ENCODE measurements at regions not wholly inside any gene's neighbourhood (a gene's known extent, or its start where the extent isn't known, plus 50 kb on each side); places are given as distances from the start of the nearest gene placed in this dataset.

GRCh38 chr3:72666447-72666755, 181.8 kb downstream of the SHQ1 start:
- DNase-seq, result no peak
- H3K36me3 Mint-ChIP-seq (ENCODE audit: unreplicated experiment), result no peaks in the 10 kb centered on the region
- no peak overlapping the region for H3K27ac Mint-ChIP-seq (ENCODE audit: unreplicated experiment)
- H3K9me3 Mint-ChIP-seq (ENCODE audit: unreplicated experiment), result peaks cover 2% of the 10 kb centered on the region
- H3K27me3 Mint-ChIP-seq (ENCODE audit: unreplicated experiment), result peaks cover 2% of the 10 kb centered on the region
- TF ChIP-seq CTCF (IDR thresholded peaks at IDR 0.05; ENCODE audit: partially characterized antibody, unreplicated experiment), result no peak
- H3K4me3 Mint-ChIP-seq (ENCODE audit: unreplicated experiment), result no peak overlapping the region
- H3K4me1 Mint-ChIP-seq (ENCODE audit: low read depth, unreplicated experiment), result peaks cover 8% of the 10 kb centered on the region

GRCh38 chr3:72665701-72666446, 182.4 kb downstream of the SHQ1 start:
- peak; percentile 56 for DNase-seq
- Mint-ChIP-seq H3K27ac (ENCODE audit: unreplicated experiment) (peak overlapping the region; percentile 63), H3K27me3 (ENCODE audit: unreplicated experiment) (peaks cover 2% of the 10 kb centered on the region), H3K9me3 (ENCODE audit: unreplicated experiment) (peaks cover 2% of the 10 kb centered on the region), H3K4me1 (ENCODE audit: low read depth, unreplicated experiment) (peaks cover 8% of the 10 kb centered on the region), H3K36me3 (ENCODE audit: unreplicated experiment) (no peaks in the 10 kb centered on the region), H3K4me3 (ENCODE audit: unreplicated experiment) (no peak overlapping the region)
- TF ChIP-seq CTCF (IDR thresholded peaks at IDR 0.05; ENCODE audit: partially characterized antibody, unreplicated experiment), result peak; percentile 76

GRCh38 chr3:72665103-72665502, 183.1 kb downstream of the SHQ1 start:
- no peak for DNase-seq
- Mint-ChIP-seq H3K27me3 (ENCODE audit: unreplicated experiment) (peaks cover 2% of the 10 kb centered on the region), H3K27ac (ENCODE audit: unreplicated experiment) (no peak overlapping the region), H3K9me3 (ENCODE audit: unreplicated experiment) (peaks cover 2% of the 10 kb centered on the region), H3K36me3 (ENCODE audit: unreplicated experiment) (no peaks in the 10 kb centered on the region), H3K4me3 (ENCODE audit: unreplicated experiment) (no peak overlapping the region), H3K4me1 (ENCODE audit: low read depth, unreplicated experiment) (peaks cover 8% of the 10 kb centered on the region)
- no peak for TF ChIP-seq CTCF (IDR thresholded peaks at IDR 0.05; ENCODE audit: partially characterized antibody, unreplicated experiment)

DNA sequence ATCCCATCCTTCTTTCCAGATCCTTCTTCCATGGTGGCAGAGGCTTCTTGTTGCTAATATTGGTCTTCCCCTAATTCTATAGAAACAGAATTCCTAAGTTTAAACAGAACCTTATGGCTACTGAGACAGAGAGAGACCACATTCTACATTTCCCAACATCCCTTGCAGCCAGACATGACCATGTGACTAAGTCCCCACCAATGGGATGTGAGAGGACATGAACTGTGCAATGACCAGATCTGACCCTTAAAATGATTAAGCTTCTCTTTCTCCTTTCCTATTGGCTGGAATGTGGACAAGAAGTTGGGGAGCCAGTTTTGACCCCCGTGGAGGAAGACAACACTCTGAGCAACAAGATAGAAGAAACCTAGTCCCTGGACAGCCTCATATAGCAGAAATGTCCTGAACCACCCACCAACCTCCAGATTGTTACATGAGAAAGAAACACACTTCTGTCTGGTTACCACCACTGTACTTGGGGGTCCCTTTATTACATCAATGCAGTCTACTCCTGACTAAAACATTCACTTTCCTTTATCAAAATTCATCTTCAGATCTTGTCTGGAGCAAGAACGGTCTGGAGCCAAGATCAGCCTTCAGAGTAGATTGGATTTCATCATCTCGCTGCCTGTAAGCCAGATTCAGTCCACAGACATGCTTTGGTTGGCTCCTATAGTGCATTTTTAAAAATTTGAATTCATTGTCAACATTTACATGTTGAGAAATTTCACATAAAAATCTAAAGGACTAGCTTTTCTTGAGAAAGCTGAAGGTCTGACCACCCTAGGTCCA, 183.9 kb downstream of the SHQ1 start:
- no peak overlapping the region for H3K27ac Mint-ChIP-seq (ENCODE audit: unreplicated experiment)
- peaks cover 12% of the 10 kb centered on the region for H3K4me1 Mint-ChIP-seq (ENCODE audit: low read depth, unreplicated experiment)
- no peak for DNase-seq
- peaks cover 2% of the 10 kb centered on the region for H3K9me3 Mint-ChIP-seq (ENCODE audit: unreplicated experiment)
- no peak overlapping the region for H3K4me3 Mint-ChIP-seq (ENCODE audit: unreplicated experiment)
- H3K27me3 Mint-ChIP-seq (ENCODE audit: unreplicated experiment), result peaks cover 4% of the 10 kb centered on the region
- H3K36me3 Mint-ChIP-seq (ENCODE audit: unreplicated experiment), result no peaks in the 10 kb centered on the region
- TF ChIP-seq CTCF (IDR thresholded peaks at IDR 0.05; ENCODE audit: partially characterized antibody, unreplicated experiment), result no peak

- Mint-ChIP-seq H3K27ac (ENCODE audit: unreplicated experiment) (no peak overlapping the region), H3K27me3 (ENCODE audit: unreplicated experiment) (peaks cover 4% of the 10 kb centered on the region), H3K4me1 (ENCODE audit: low read depth, unreplicated experiment) (peaks cover 19% of the 10 kb centered on the region), H3K9me3 (ENCODE audit: unreplicated experiment) (peaks cover 2% of the 10 kb centered on the region), H3K36me3 (ENCODE audit: unreplicated experiment) (no peaks in the 10 kb centered on the region), H3K4me3 (ENCODE audit: unreplicated experiment) (no peak overlapping the region)
- no peak for TF ChIP-seq CTCF (IDR thresholded peaks at IDR 0.05; ENCODE audit: partially characterized antibody, unreplicated experiment)
- no peak for DNase-seq
These were observed 184.8 kb downstream of the SHQ1 start for GRCh38 chr3:72663429-72663828.

Data from glutamatergic neuron (in vitro differentiated cells).